ENCODE measurements at regions not wholly inside any gene's neighbourhood (a gene's known extent, or its start where the extent isn't known, plus 50 kb on each side); places are given as distances from the start of the nearest gene placed in this dataset.

- TF ChIP-seq, protein P1, sequence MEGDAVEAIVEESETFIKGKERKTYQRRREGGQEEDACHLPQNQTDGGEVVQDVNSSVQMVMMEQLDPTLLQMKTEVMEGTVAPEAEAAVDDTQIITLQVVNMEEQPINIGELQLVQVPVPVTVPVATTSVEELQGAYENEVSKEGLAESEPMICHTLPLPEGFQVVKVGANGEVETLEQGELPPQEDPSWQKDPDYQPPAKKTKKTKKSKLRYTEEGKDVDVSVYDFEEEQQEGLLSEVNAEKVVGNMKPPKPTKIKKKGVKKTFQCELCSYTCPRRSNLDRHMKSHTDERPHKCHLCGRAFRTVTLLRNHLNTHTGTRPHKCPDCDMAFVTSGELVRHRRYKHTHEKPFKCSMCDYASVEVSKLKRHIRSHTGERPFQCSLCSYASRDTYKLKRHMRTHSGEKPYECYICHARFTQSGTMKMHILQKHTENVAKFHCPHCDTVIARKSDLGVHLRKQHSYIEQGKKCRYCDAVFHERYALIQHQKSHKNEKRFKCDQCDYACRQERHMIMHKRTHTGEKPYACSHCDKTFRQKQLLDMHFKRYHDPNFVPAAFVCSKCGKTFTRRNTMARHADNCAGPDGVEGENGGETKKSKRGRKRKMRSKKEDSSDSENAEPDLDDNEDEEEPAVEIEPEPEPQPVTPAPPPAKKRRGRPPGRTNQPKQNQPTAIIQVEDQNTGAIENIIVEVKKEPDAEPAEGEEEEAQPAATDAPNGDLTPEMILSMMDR (IDR thresholded peaks at IDR 0.05), result no peak
- TF ChIP-seq EP300 (IDR thresholded peaks at IDR 0.05) (no peak), POLR2A (IDR thresholded peaks at IDR 0.05) (no peak)
Observed at GRCh38 chr3:86381247-86381646, 609.7 kb downstream of the VGLL3 start.
